Thyroid gland (tissue), 4 donors: ENCODE measurements at regions not wholly inside any gene's neighbourhood (a gene's known extent, or its start where the extent isn't known, plus 50 kb on each side); places are given as distances from the start of the nearest gene placed in this dataset.

ENCODE experiments used
- POLR2A ChIP-seq, 2 donors: fragments of 450-650 bp; IDR thresholded peaks; one replicate each; pipeline ENCODE4 v1.6.1; 2017; ENCODE audit warnings: antibody characterized with exemption in 2 of 2, mild to moderate bottlenecking in 2 of 2, moderate library complexity in 1 of 2
- TF ChIP-seq, protein P1 (sequence below), 6 experiments: fragments of 200-600 bp in 3 of 6; fragments of 450-650 bp in 3 of 6; sonication (generic) in 3 of 6; IDR thresholded peaks; one replicate each; pipeline ENCODE4 v1.5.1; 2016 to 2019; ENCODE audit warnings: antibody characterized with exemption in 6 of 6, mild to moderate bottlenecking in 2 of 6, inconsistent platforms in 1 of 6, moderate library complexity in 1 of 6

DNA sequence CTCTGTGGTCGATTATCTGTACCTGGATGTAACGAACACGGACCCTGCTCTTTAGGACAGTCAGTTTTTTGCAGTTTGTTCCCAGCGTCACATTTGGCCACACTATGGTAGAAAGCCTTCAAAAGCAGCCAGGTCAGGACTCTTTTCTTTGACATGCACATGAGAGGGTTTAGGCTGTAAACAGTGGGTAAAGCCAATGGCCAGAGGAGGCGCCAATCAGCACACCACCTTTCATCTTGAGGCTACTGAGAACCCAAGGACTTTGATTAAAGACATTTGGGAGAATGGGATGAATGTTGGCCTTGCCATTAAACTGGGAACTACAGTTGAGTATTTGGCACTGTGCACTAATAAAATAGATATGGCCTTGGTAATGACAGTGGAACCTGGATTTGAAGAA, 225.9 kb downstream of the OXSM start:
- TF ChIP-seq, protein P1, sequence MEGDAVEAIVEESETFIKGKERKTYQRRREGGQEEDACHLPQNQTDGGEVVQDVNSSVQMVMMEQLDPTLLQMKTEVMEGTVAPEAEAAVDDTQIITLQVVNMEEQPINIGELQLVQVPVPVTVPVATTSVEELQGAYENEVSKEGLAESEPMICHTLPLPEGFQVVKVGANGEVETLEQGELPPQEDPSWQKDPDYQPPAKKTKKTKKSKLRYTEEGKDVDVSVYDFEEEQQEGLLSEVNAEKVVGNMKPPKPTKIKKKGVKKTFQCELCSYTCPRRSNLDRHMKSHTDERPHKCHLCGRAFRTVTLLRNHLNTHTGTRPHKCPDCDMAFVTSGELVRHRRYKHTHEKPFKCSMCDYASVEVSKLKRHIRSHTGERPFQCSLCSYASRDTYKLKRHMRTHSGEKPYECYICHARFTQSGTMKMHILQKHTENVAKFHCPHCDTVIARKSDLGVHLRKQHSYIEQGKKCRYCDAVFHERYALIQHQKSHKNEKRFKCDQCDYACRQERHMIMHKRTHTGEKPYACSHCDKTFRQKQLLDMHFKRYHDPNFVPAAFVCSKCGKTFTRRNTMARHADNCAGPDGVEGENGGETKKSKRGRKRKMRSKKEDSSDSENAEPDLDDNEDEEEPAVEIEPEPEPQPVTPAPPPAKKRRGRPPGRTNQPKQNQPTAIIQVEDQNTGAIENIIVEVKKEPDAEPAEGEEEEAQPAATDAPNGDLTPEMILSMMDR (IDR thresholded peaks at IDR 0.05), result no peak
- TF ChIP-seq POLR2A (IDR thresholded peaks at IDR 0.05), result no peak
